ENCODE measurements at regions not wholly inside any gene's neighbourhood (a gene's known extent, or its start where the extent isn't known, plus 50 kb on each side); places are given as distances from the start of the nearest gene placed in this dataset.
"Not testable (repeated sequence)": the region's sequence is repeated elsewhere in the genome, so short reads cannot be mapped to it uniquely, and the experiment has no call there.

- Histone ChIP-seq H3K9me3 (ENCODE audit: low read depth, low read length) (no peaks in the 10 kb centered on the region), H3K4me3 (ENCODE audit: low read length) (no peak overlapping the region), H3K4me1 (ENCODE audit: insufficient read depth, low read length) (no peaks in the 10 kb centered on the region), H3K27me3 (ENCODE audit: insufficient read depth, low read length) (no peaks in the 10 kb centered on the region)
Observed at GRCh38 chr14:106642090-106642489, 1115.7 kb downstream of the TMEM121 start.

DNA sequence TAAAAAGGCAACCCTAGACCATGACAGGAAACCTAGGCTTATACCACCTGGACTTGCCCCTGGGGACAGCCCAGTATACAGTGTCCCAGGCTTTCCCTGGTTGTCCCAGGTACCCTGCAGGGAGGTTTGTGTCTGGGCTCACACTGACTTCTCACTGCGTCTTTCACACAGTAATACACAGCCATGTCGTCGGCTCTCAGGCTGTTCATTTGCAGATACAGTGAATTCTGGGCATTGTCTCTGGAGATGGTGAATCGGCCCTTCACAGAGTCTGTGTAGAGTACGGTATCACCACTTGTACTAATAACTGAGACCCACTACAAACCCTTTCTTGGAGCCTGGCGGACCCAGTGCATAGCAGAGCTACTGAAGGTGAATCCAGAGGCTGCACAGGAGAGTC lies 1116.6 kb downstream of the TMEM121 start:
- H3K9me3 ChIP-seq (ENCODE audit: low read depth, low read length); H3K4me1 ChIP-seq (ENCODE audit: insufficient read depth, low read length); H3K4me3 ChIP-seq (ENCODE audit: low read length); H3K27me3 ChIP-seq (ENCODE audit: insufficient read depth, low read length): not testable (repeated sequence)

DNA sequence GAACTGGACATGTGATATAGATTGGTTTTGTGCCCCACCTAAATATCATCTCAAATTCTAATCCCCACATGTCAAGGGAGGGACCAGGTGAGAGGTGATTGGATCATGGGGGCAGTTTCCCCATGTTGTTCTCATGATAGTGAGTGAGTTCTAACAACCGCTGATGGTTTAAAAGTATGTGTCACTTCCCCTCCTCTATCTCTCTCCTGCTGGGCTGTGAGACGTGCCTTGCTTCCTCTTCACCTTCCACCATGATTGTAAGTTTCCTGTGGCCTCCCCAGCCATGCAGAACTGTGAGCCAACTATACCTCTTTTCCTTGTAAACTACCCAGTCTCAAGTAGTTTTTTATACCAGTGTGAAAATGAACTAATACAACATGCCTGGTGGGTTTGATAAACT lies 1122.5 kb downstream of the TMEM121 start:
- not testable (repeated sequence) for H3K27me3 ChIP-seq (ENCODE audit: insufficient read depth, low read length); H3K9me3 ChIP-seq (ENCODE audit: low read depth, low read length); H3K4me3 ChIP-seq (ENCODE audit: low read length); H3K4me1 ChIP-seq (ENCODE audit: insufficient read depth, low read length)

DNA sequence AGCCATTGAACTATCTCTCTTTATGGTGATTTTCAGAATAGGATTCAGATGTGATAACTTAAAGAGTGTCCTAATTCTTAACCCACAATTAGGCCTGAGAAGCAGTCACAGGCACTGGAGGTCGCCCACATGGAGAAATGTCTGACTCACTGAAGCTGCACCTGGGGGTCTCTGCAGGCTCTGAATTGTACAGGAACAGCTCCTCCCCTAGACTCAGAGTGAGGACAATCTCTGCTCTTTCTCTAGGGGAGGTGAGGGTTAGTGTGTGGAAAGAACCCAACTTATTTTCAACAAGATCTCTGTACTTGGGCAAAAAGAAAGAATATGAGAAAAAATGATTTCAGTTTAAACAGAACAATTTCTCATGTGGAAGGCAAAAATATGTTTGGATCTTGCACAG lies 1124.6 kb downstream of the TMEM121 start:
- H3K4me1 ChIP-seq (ENCODE audit: insufficient read depth, low read length): no peaks in the 10 kb centered on the region
- no peaks in the 10 kb centered on the region for H3K9me3 ChIP-seq (ENCODE audit: low read depth, low read length)
- no peaks in the 10 kb centered on the region for H3K27me3 ChIP-seq (ENCODE audit: insufficient read depth, low read length)
- no peak overlapping the region for H3K4me3 ChIP-seq (ENCODE audit: low read length)

DNA sequence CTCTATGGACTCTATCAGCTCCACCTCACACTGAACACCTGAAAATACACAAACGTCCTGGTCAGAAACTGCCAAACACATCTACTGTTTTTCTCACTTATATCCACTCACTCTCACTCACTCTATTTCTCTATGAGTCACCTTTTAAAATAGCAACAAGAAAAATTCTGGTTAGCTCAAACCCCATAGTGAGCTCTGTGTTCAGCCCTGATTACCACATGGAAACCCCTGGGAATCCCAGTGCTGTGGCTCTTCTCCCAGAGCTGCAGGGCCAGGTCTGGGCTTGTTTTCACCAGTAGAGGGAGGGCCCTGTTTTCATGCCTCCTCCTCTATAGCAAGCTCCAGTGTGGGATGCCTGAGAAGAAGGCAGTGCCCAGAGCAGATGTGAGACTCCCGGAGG lies 1126.1 kb downstream of the TMEM121 start:
- Histone ChIP-seq H3K4me3 (ENCODE audit: low read length) (no peak overlapping the region), H3K27me3 (ENCODE audit: insufficient read depth, low read length) (no peaks in the 10 kb centered on the region), H3K9me3 (ENCODE audit: low read depth, low read length) (no peaks in the 10 kb centered on the region), H3K4me1 (ENCODE audit: insufficient read depth, low read length) (no peaks in the 10 kb centered on the region)

- no peaks in the 10 kb centered on the region for H3K4me1 ChIP-seq (ENCODE audit: insufficient read depth, low read length)
- H3K9me3 ChIP-seq (ENCODE audit: low read depth, low read length): no peaks in the 10 kb centered on the region
- H3K27me3 ChIP-seq (ENCODE audit: insufficient read depth, low read length): no peaks in the 10 kb centered on the region
- H3K4me3 ChIP-seq (ENCODE audit: low read length): no peak overlapping the region
Observed at GRCh38 chr14:106657460-106657859, 1131.1 kb downstream of the TMEM121 start.

DNA sequence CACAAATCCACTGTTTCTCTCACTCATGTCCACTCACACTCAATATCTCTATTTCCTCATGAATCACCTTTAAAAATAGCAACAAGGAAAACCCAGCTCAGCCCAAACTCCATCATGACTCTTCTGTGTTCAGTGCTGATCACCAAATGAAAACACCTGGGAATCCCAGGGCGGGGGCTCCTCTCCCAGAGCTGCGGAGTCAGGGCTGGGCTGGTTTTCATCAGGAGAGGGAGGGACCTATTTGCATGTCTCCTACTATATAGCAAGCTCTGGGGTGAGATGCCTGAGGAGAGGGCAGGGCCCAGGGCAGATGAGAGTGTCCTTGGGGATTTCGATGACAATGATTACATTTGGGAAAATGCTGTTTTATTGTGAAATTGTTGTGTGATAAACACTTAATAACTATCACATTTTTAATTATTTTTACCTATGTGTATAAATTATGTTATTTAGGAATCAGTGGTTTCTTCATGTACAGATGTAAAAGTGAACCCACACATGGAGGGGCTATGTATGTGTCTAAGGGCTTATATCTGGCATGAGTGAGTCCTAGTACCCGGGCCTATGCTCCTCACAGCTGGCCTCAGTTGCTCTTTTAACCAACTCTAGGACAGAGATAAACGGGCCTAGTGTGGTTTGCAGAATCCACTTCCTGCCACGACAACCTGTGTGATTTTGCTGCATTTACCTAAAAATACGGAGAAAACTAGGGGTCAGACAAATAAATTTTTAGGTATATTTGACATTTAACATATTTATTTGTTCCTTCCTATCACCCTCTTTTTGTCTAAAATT lies 1131.9 kb downstream of the TMEM121 start:
- not testable (repeated sequence) for H3K9me3 ChIP-seq (ENCODE audit: low read depth, low read length); H3K4me1 ChIP-seq (ENCODE audit: insufficient read depth, low read length); H3K27me3 ChIP-seq (ENCODE audit: insufficient read depth, low read length); H3K4me3 ChIP-seq (ENCODE audit: low read length)

DNA sequence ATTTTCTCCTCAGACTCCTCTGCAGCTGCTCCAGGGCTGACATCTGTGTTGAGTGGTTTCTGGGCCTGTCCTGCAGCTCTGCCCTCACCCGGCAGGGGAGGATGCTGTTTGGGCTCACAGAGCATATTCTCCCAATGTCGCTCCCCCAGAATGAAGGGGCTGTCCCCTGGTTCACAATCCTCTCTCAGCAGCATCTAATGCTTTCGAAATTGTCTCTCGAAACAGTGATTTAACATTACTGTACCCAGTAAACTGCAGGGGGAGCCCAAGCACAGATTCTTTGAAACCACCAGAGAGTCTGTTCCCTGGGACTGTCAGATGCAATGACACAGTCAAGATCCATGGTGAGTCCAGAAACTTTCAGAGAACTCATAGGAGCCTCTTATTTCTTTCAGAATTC lies 1135.2 kb downstream of the TMEM121 start:
- H3K9me3 ChIP-seq (ENCODE audit: low read depth, low read length); H3K4me1 ChIP-seq (ENCODE audit: insufficient read depth, low read length); H3K4me3 ChIP-seq (ENCODE audit: low read length); H3K27me3 ChIP-seq (ENCODE audit: insufficient read depth, low read length): not testable (repeated sequence)

GRCh38 chr14:106662936-106663550 lies 1136.7 kb downstream of the TMEM121 start:
- peaks cover 3% of the 10 kb centered on the region for H3K27me3 ChIP-seq (ENCODE audit: insufficient read depth, low read length)
- no peak overlapping the region for H3K4me3 ChIP-seq (ENCODE audit: low read length)
- no peaks in the 10 kb centered on the region for H3K4me1 ChIP-seq (ENCODE audit: insufficient read depth, low read length)
- no peaks in the 10 kb centered on the region for H3K9me3 ChIP-seq (ENCODE audit: low read depth, low read length)

GRCh38 chr14:106663805-106664410 lies 1137.5 kb downstream of the TMEM121 start:
- H3K9me3 ChIP-seq (ENCODE audit: low read depth, low read length); H3K27me3 ChIP-seq (ENCODE audit: insufficient read depth, low read length); H3K4me3 ChIP-seq (ENCODE audit: low read length); H3K4me1 ChIP-seq (ENCODE audit: insufficient read depth, low read length): not testable (repeated sequence)

DNA sequence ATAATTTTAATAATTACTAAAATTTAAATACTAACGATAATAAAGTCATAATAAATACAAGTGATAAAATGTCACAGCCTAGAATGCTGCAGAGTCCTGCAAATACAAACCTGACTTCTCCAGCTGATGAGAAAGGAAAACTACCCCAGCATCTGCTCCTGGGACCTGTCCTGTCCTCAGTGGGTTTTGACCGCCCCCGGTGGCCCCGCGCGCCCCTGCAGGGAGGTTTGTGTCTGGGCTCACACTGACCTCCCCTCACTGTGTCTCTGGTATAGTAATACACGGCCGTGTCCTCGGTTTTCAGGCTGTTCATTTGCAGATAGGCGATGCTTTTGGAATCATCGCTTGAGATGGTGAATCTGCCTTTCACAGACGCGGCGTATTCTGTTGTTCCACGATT lies 1139.4 kb downstream of the TMEM121 start:
- no peak overlapping the region for H3K4me3 ChIP-seq (ENCODE audit: low read length)
- no peaks in the 10 kb centered on the region for H3K9me3 ChIP-seq (ENCODE audit: low read depth, low read length)
- peaks cover 16% of the 10 kb centered on the region for H3K27me3 ChIP-seq (ENCODE audit: insufficient read depth, low read length)
- no peaks in the 10 kb centered on the region for H3K4me1 ChIP-seq (ENCODE audit: insufficient read depth, low read length)

GRCh38 chr14:106666341-106666740 lies 1140.0 kb downstream of the TMEM121 start:
- Histone ChIP-seq H3K4me1 (ENCODE audit: insufficient read depth, low read length) (no peaks in the 10 kb centered on the region), H3K27me3 (ENCODE audit: insufficient read depth, low read length) (peaks cover 16% of the 10 kb centered on the region), H3K9me3 (ENCODE audit: low read depth, low read length) (no peaks in the 10 kb centered on the region)

DNA sequence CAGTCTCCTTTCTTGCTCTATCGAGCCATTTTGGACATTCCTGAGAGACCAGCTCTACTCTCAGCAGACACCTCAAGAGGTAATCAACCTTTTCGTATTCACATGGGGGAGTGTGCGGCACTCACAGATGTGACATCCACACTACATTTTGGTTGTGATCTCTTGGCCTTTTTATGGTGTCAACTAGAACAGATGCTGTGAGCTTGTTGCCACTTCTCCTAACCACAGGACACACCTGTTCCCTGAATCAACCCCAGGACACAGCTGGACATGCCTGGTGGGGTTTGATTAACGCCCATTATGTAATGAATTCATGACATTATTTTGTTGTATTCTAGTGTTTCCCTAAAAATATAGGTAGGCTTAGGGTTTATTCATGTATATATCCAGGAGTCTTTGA lies 1143.6 kb downstream of the TMEM121 start:
- Histone ChIP-seq H3K4me3 (ENCODE audit: low read length) (no peak overlapping the region), H3K9me3 (ENCODE audit: low read depth, low read length) (no peaks in the 10 kb centered on the region)

More at GRCh38 chr14:106666341-106666740, 1140.0 kb downstream of the TMEM121 start:
- H3K4me3 ChIP-seq (ENCODE audit: low read length): no peak overlapping the region

DNA sequence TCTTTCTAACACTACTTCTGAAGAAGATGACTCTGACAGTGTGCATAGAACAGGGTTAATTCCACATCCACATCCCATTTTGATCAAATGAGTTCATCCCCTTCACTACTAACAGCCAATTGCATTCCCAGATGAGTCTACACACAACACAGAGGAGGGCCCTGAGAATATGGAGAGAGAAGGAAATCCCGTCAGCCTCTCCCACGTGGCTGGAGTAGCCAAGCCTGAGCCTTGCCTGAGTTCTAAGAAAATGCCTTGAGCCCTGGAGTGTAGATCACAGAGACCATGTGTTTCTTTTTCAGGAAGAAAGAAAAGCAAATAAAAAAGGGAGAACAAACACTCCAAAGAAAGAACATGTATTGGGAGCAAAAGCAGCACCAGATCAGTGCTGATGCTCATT lies 1147.7 kb downstream of the TMEM121 start:
- not testable (repeated sequence) for H3K9me3 ChIP-seq (ENCODE audit: low read depth, low read length); H3K4me1 ChIP-seq (ENCODE audit: insufficient read depth, low read length); H3K27me3 ChIP-seq (ENCODE audit: insufficient read depth, low read length); H3K4me3 ChIP-seq (ENCODE audit: low read length)

More for the DNA sequence above, 1143.6 kb downstream of the TMEM121 start:
- H3K4me1 ChIP-seq (ENCODE audit: insufficient read depth, low read length): no peaks in the 10 kb centered on the region
- peaks cover 16% of the 10 kb centered on the region for H3K27me3 ChIP-seq (ENCODE audit: insufficient read depth, low read length)

DNA sequence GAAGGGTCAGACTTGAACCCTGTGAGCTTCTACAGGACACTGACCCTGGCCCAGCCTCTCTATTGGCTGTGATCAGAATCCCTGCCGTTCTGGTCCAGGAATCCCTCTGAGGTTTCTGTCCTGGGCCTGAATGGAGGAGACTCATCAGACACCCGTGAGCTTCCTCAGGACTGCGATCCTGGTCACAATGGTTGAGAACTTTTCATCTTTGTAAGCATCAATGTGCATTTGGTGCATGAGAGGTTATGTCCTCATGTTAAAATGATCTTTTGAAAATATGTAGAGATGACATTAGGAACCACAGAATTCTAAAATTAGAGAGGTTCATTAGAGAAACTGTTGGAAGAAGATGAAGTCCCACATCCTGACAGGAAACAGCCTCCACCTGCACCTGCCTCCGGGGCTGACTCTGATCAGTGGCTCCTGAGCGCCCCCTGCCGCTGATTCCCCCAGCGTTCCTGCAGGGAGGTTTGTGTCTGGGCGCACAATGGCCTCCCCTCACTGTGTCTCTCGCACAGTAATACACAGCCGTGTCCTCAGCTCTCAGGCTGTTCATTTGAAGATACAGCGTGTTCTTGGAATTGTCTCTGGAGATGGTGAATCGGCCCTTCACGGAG lies 1148.2 kb downstream of the TMEM121 start:
- not testable (repeated sequence) for H3K27me3 ChIP-seq (ENCODE audit: insufficient read depth, low read length); H3K4me3 ChIP-seq (ENCODE audit: low read length); H3K4me1 ChIP-seq (ENCODE audit: insufficient read depth, low read length); H3K9me3 ChIP-seq (ENCODE audit: low read depth, low read length)

All from mononuclear cell (primary cell).